GM21576 (cell line): ENCODE measurements at regions not wholly inside any gene's neighbourhood (a gene's known extent, or its start where the extent isn't known, plus 50 kb on each side); places are given as distances from the start of the nearest gene placed in this dataset.
"Not testable (repeated sequence)": the region's sequence is repeated elsewhere in the genome, so short reads cannot be mapped to it uniquely, and the experiment has no call there.

Source experiments
- ATAC-seq: cut with Tn5 transposase; IDR thresholded peaks from one replicate; pipeline ENCODE4 v1.9.1; 2021; ENCODE audit warnings: mild to moderate bottlenecking, moderate library complexity; ENCODE audit not compliant: unreplicated experiment

GRCh38 chr19:32063601-32064000 lies 281.8 kb upstream of the ZNF507 start:
- no peak for ATAC-seq

- no peak for ATAC-seq
Measured at GRCh38 chr19:32066056-32066455, 279.4 kb upstream of the ZNF507 start.

- no peak for ATAC-seq
Measured at GRCh38 chr19:32067685-32068084, 277.7 kb upstream of the ZNF507 start.

GRCh38 chr19:32068793-32069192 lies 276.6 kb upstream of the ZNF507 start:
- no peak for ATAC-seq

GRCh38 chr19:32070101-32070500 lies 275.3 kb upstream of the ZNF507 start:
- ATAC-seq = no peak

GRCh38 chr19:32082028-32082427 lies 263.4 kb upstream of the ZNF507 start:
- ATAC-seq = no peak

- ATAC-seq = not testable (repeated sequence)
Measured at GRCh38 chr19:32084756-32085363, 260.6 kb upstream of the ZNF507 start.

GRCh38 chr19:32091241-32091640 lies 254.2 kb upstream of the ZNF507 start:
- ATAC-seq = no peak

- ATAC-seq = no peak
Measured at GRCh38 chr19:32097011-32097410, 248.4 kb upstream of the ZNF507 start.

GRCh38 chr19:32097620-32098019 lies 247.8 kb upstream of the ZNF507 start:
- no peak for ATAC-seq

- ATAC-seq = no peak
Measured at GRCh38 chr19:32098968-32099367, 246.4 kb upstream of the ZNF507 start.

- ATAC-seq = no peak
Measured at GRCh38 chr19:32101206-32101605, 244.2 kb upstream of the ZNF507 start.

- ATAC-seq = no peak
Measured at GRCh38 chr19:32103541-32103940, 241.9 kb upstream of the ZNF507 start.

GRCh38 chr19:32104153-32104849 lies 241.1 kb upstream of the ZNF507 start:
- no peak for ATAC-seq

GRCh38 chr19:32104850-32105235 lies 240.6 kb upstream of the ZNF507 start:
- ATAC-seq = no peak

- ATAC-seq = no peak
Measured at GRCh38 chr19:32105527-32106310, 239.7 kb upstream of the ZNF507 start.

GRCh38 chr19:32122258-32122657 lies 223.2 kb upstream of the ZNF507 start:
- no peak for ATAC-seq

- ATAC-seq = no peak
Measured at GRCh38 chr19:32123355-32123940, 222.0 kb upstream of the ZNF507 start.

- no peak for ATAC-seq
Measured at GRCh38 chr19:32124585-32124984, 220.8 kb upstream of the ZNF507 start.

GRCh38 chr19:32129141-32129540 lies 216.3 kb upstream of the ZNF507 start:
- no peak for ATAC-seq

GRCh38 chr19:32130332-32130731 lies 215.1 kb upstream of the ZNF507 start:
- ATAC-seq = no peak

GRCh38 chr19:32131005-32131404 lies 214.4 kb upstream of the ZNF507 start:
- ATAC-seq = no peak
